Heart left ventricle (tissue), 16 donors: ENCODE measurements at regions not wholly inside any gene's neighbourhood (a gene's known extent, or its start where the extent isn't known, plus 50 kb on each side); places are given as distances from the start of the nearest gene placed in this dataset.

Experiments
- ATAC-seq, 4 donors: fragments of 200-7000 bp; cut with Tn5 transposase; one replicate each; pipeline ENCODE4 v1.9.1; 2020 to 2022; ENCODE audit warnings: moderate library complexity in 4 of 4, mild to moderate bottlenecking in 3 of 4, moderate number of reproducible peaks in 1 of 4
- DNase-seq, 5 donors: peaks; one replicate each; pipeline ENCODE4 v3.0.0-alpha.2; 2020
- H3K27ac ChIP-seq, 12 donors: fragments of 200-600 bp; sonication (generic) in 4 of 12; one replicate each; pipeline versions ENCODE4 v1.5.0 to v1.8.0; 2016 to 2022; ENCODE audit warnings: mild to moderate bottlenecking in 2 of 12
- H3K27me3 ChIP-seq, 9 donors: fragments of 200-600 bp; sonication (generic) in 2 of 9; one replicate each; pipeline versions ENCODE4 v1.5.1 to v1.8.0; 2016 to 2022; ENCODE audit warnings: mild to moderate bottlenecking in 3 of 9
- H3K36me3 ChIP-seq, 9 donors: fragments of 200-600 bp; sonication (generic) in 2 of 9; one replicate each; pipeline versions ENCODE4 v1.5.0 to v1.8.0; 2018 to 2022; ENCODE audit warnings: mild to moderate bottlenecking in 2 of 9
- H3K4me1 ChIP-seq, 12 donors: fragments of 200-600 bp; sonication (generic) in 4 of 12; one replicate each; pipeline versions ENCODE4 v1.5.0 to v1.8.0; 2016 to 2022; ENCODE audit warnings: mild to moderate bottlenecking in 3 of 12
- H3K4me3 ChIP-seq, 12 donors: fragments of 200-600 bp; sonication (generic) in 4 of 12; one replicate each; pipeline versions ENCODE4 v1.5.0 to v1.8.0; 2017 to 2022; ENCODE audit warnings: mild to moderate bottlenecking in 9 of 12, moderate library complexity in 4 of 12
- H3K9me3 ChIP-seq, 12 donors: fragments of 200-600 bp; sonication (generic) in 4 of 12; one replicate each; pipeline versions ENCODE4 v1.5.0 to v1.8.0; 2016 to 2022; ENCODE audit warnings: mild to moderate bottlenecking in 1 of 12
- CTCF ChIP-seq, 12 donors: fragments of 200-600 bp; sonication (generic) in 4 of 12; IDR thresholded peaks; one replicate each; pipeline versions ENCODE4 v1.5.0 to v1.8.0; 2018 to 2022; ENCODE audit warnings: antibody characterized with exemption in 12 of 12, mild to moderate bottlenecking in 5 of 12
- POLR2A ChIP-seq, 2 donors: fragments of 450-650 bp; IDR thresholded peaks; one replicate each; pipeline ENCODE4 v1.6.1; 2017; ENCODE audit warnings: antibody characterized with exemption in 2 of 2, mild to moderate bottlenecking in 2 of 2, moderate library complexity in 2 of 2
- WGBS, 4 donors: extraction: QIAGEN DNeasy Blood & Tissue Kit in 2 of 4; methylation state at CpG; one replicate each; pipeline versions ENCODE4 v1.1.5 to v1.1.7; 2013 to 2018; 5-methylcytosine and 5-hydroxymethylcytosine counted together
- intact Hi-C, 10 donors: fragments of 100-400 bp; cut with DNase I; formaldehyde crosslinking; loops; one replicate each; pipeline versions ENCODE4 v1.11.1 to v1.14.2; 2022
- donor health status: ischemic (EF 13 %, LVEDD 7.1; RV severe dilation, severe dysfunction).
- donor health status: healthy with polysubstance abuse.
- donor health status: DM: no; HTN: yes; CAD: no.
- donor health status: DM: no; HTN: no; CAD: no.
- donor health status: ischemic (EF 25% LVEDD 6.9; RV normal size, moderate dysfunction).
- donor health status: ischemic (EF 25% LVEDD 5.7; RV mildly dilated, moderate dysfunction).
- donor health status: healthy.
- donor health status: DM: yes; HTN: yes; CAD: no.
- donor health status: ischemic (EF 35%, LVEDD 5.7; RV mildly dilated, moderate dysfunction).
- donor health status: nonischemic (EF 11% LVEDD 7.7; RV severe dilation, severe dysfunction).
- donor health status: DM: yes; HTN: yes; CAD: no.
- donor health status: PGD.
- donor health status: ischemic (EF 29% LVEDD 5.4; RV normal size, mild dysfunction).
- donor health status: nonischemic (EF 23%, LVEDD 6.1; RV moderate dilation, normal function).

DNA sequence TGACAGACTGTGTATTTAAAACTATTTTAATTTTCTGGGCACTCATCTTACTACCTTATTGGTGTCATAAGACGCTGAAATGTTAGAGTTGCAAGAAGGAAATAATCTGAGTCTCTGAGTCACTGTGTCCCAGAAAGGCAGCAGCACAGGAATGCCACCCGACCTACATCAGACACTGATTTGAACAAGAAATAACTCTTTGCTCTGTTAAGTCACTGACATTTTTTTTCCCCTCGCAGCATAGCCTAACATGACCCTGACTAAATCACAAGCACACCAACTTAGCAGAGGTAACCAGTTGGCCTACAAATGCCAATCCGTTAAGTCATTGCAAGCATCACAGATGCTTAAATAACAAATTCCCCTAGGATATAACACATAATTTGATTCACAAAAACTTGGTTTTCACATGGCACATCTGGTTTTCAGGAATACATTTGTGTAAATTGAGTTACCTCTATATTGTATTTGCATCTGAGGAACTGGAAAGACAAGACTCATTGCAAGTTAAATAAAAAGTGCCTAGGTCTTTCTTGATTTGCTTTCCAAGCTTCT, 349.1 kb downstream of the SEC16B start:
- ATAC-seq (no peak), DNase-seq (no peak)
- TF ChIP-seq CTCF (IDR thresholded peaks at IDR 0.05) (no peak), POLR2A (IDR thresholded peaks at IDR 0.05) (no peak)
- no peak overlapping the region for H3K4me3 ChIP-seq
- intact Hi-C loops: no loop called here
- H3K27me3 ChIP-seq: no peaks in the 10 kb centered on the region
- H3K9me3 ChIP-seq: peaks cover 0 to 4% (median 0%) of the 10 kb centered on the region in 12 donors
- WGBS, 4 donors: 67 to 75% (median 72%) methylated on average over 4 of the region's 4 CpGs
- H3K4me1 ChIP-seq: no peaks in the 10 kb centered on the region
- H3K36me3 ChIP-seq: no peaks in the 10 kb centered on the region
- H3K27ac ChIP-seq: no peak overlapping the region

DNA sequence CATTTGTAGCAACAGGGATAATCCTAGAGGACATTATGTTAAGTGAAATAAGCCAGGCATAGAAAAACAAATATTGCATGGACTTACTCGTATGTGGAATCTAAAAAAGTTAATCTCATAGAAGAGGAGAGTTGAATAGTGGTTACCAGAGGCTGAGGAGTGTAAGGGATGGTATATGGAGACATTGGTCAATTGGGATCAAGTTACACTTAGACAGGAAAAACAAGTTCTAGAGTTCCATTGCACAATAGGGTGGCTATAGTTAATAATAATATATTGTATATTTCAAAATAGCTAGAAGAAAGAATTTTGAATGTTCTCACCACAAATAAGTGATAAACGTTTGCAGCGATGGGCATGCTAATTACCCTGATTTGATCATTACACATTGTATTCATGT, 354.6 kb downstream of the SEC16B start:
- ATAC-seq: no peak
- Histone ChIP-seq H3K27me3 (no peaks in the 10 kb centered on the region), H3K27ac (no peak overlapping the region), H3K9me3 (peaks cover 0 to 4% (median 0%) of the 10 kb centered on the region in 12 donors), H3K4me3 (no peak overlapping the region), H3K4me1 (no peaks in the 10 kb centered on the region), H3K36me3 (no peaks in the 10 kb centered on the region)
- intact Hi-C loops: no loop called here
- 76 to 90% (median 80%) methylated on average over 3 of the region's 3 CpGs for WGBS, 4 donors
- no peak for DNase-seq
- no peak for TF ChIP-seq POLR2A (IDR thresholded peaks at IDR 0.05)
- TF ChIP-seq CTCF (IDR thresholded peaks at IDR 0.05): no peak

DNA sequence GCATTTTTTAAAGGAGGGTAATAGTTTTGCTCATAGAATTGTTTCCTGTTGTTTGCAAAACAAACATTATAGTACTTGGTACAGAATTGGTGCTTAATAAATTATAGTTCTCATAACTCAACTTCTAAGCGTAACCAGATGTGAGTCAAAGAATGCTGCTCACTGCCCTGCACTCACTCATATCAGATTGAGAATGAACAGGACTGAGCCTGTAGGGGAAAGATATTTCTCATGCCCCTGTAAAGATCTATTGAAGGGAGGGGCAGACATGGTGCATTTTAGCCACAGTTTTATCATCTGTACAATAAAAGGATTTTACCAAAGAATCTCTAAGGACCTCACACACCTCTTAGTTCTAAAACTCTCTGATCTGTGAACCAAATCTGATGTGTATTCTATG, 358.5 kb downstream of the SEC16B start:
- DNase-seq (no peak), ATAC-seq (no peak)
- no peaks in the 10 kb centered on the region for H3K36me3 ChIP-seq
- no peaks in the 10 kb centered on the region for H3K4me1 ChIP-seq
- H3K4me3 ChIP-seq: no peak overlapping the region
- 60 to 79% (median 75%) methylated on average over 1 of the region's 1 CpG for WGBS, 4 donors
- intact Hi-C loops: no loop called here
- no peaks in the 10 kb centered on the region for H3K27me3 ChIP-seq
- no peak for TF ChIP-seq POLR2A (IDR thresholded peaks at IDR 0.05)
- no peak for TF ChIP-seq CTCF (IDR thresholded peaks at IDR 0.05)
- no peaks in the 10 kb centered on the region for H3K9me3 ChIP-seq
- no peak overlapping the region for H3K27ac ChIP-seq

DNA sequence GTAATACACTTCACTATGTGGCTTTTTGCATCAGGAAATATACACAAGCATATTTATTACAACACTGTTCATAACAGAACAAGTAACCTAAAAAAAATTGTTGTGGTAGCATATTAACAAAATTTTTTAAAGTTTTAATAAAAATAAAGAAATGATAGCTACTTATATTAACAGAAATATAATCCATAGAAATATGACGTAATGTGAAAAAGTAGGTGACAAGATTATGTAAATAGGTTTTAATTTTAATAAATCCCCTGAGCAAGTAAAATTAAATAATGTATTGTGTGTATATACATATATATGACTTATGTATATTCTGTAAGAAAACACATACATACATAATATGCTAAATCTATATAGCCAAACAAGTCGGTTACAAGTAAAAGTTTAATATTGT, 359.9 kb downstream of the SEC16B start:
- H3K4me3 ChIP-seq: no peak overlapping the region
- H3K9me3 ChIP-seq: no peaks in the 10 kb centered on the region
- WGBS, 4 donors: 68 to 81% (median 76%) methylated on average over 2 of the region's 2 CpGs
- no peak overlapping the region for H3K27ac ChIP-seq
- DNase-seq: no peak
- H3K4me1 ChIP-seq: no peaks in the 10 kb centered on the region
- H3K36me3 ChIP-seq: no peaks in the 10 kb centered on the region
- ATAC-seq: no peak
- TF ChIP-seq POLR2A (IDR thresholded peaks at IDR 0.05) (no peak), CTCF (IDR thresholded peaks at IDR 0.05) (no peak)
- intact Hi-C loops: no loop called here
- no peaks in the 10 kb centered on the region for H3K27me3 ChIP-seq
